Stimulated activated CD8-positive, alpha-beta memory T cell treated with anti-CD3 and anti-CD28 coated beads, Interleukin-15, amount 100 ng/mL, for 24 hours (primary cell): ENCODE measurements at regions not wholly inside any gene's neighbourhood (a gene's known extent, or its start where the extent isn't known, plus 50 kb on each side); places are given as distances from the start of the nearest gene placed in this dataset.

Experiments used
- DNase-seq: peaks from one replicate; pipeline ENCODE4 v3.0.0-alpha.2; 2020; ENCODE audit warnings: low read depth

DNA sequence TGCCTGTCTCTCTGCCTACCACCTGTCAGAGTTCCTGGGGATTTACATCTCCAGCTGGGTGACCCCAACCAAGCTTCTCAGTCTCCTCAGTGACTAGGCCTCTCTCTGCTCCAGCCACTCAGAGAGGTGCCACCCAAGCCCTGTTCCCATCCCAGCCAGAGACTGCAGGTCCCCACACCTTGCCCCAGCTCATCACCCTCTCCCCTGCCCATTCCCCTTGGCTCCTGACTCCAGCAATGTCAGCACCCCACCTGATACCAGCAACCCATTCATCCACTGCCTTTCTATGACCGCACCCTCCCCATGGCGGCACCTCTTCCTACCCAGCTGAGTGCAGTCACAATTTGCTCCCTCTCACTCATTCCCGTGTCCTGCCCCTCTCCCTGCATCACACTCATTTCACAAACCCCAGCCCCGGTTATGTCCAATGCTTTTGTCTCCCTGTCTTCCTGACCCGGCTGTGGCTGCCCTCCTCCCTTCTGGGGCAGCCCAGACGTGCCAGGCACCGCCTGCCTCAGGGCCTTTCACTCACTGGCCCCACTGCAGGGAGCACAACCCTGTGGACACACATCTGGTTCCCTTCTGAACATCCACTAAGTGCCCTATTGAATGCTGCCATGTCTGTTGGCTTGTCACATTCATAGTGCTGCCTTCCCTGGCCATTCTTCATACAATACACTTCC, 494.8 kb upstream of the HS6ST1 start:
- no peak for DNase-seq

DNA sequence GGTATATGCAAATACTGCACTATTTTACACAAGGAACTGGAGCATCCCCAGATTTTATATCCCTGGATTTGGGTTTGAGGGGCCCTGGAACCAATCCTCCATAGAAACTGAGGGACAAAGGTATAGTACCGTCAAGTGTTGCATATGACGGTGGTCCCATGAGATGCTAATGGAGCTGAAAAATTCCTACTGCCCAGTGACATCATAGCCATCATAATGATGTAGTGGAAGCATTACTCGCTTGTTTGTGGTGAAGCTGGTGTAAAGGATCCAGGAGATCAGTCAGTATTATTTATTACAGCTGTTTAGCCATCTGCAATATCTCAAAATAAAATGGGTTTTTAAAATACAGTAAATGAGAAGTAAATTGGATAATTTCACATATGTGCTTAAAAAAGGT, 496.6 kb upstream of the HS6ST1 start:
- DNase-seq: no peak

DNA sequence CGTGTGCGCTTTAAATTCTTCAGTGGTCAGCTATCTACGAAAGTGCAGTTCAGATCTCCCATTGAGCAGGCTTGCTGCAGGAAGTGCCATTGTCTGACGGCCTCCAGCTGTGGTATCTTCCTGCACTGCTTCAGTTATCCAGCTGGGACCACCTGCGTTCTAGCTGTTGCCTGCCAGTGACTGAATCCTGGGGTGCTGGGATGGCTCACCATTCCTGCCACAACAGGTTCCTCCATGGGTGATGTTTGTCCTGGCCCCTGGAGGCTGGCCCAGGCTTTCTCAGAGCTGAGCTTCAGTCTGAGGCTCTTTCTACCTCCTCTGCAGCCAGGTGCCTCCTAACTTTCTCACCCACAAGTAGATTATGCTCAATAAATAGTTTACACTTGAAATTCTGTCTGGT, 498.5 kb upstream of the HS6ST1 start:
- no peak for DNase-seq

DNA sequence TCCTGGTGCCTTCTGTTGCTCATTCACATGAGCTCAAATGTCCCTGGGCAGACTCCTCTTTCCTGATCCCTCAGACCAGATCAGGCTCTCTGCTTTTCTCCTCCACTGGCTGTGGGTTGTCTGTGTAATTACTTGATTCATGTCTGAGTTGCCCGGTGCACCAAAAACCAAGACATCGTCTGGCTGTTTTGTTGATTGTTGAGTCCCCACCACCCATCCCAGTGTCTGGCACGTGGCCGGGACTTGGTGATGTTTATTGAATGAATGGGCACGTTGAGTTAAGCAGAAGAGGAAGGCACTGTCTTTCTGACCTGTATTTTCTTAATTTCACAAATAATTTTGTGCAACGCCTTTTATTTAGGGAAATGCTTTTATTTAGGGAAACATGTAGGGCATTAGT, 499.1 kb upstream of the HS6ST1 start:
- DNase-seq: no peak

DNA sequence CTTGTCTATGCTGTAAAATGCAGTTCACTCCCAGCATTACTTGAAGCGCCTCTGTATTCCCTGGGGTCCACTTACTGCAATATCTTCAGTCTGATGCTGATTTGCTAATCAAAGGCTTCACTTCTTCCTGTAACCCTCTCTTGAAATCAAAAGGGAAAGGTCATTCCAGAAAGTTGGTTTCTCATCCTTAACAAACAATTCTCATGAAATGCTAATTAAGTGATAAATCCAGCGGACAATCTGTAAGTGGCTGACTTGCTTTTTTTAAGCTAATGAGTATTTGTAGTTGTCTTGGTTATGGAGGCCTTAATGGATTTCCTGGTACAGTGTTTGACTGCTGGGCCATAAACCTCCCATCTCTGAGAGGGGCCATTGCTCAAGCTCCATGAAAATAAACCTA, 499.6 kb upstream of the HS6ST1 start:
- no peak for DNase-seq

DNA sequence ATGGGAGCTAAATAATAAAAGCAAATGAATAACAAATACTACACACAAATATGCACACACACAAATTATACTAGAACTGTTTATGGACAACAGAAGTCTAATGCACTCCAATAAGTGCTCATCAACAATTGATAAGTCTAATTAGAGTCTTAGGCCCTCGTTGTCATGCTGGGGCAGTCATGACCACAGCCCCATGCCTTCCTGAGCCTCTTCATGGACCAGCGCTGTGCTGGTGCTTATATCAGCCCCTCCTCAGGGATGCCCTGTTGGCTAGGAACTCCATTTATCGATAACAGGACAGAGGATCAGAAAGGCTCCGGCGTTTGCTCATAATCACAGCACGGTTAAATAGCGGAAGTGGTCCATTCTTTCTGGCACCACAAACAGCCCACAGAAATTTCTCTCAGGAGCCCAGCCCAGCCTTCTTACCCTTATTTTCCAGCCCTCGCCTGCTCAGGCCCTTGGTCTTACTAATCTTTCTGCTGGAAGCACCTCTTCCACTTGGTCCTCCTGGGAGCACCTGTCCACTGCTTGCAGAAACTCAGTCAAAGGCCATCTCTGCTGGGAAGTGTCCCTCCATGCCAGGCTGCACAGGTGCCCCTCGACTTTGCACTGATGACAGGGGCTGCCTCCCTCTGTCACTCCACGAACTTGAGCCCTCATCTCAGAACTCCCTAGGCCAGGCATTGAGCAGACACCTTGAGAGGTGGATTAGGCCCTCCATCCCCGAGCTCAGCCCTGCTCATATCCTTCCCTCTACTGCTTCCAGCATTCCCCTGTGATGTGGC, 500.2 kb upstream of the HS6ST1 start:
- no peak for DNase-seq

DNA sequence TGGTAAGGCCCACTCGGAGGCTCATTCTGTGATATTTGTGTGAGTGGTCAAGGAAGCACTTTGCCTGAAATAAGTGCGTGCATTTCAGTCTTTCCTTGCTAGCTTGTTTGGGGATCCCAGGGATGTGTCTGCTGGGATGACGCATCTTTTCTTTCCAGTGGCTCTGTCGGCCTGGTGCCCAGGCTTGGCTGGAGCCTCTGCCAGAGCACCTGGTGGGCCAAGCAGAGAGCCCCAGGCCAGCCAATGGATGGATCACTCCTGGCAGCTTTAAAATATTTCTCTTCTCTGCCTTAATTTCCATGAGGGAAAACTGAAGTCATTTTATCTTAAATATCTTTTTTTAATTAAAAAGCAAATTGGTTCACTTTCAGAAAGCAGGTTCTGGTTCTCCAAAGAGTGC, 501.8 kb upstream of the HS6ST1 start:
- no peak for DNase-seq

DNA sequence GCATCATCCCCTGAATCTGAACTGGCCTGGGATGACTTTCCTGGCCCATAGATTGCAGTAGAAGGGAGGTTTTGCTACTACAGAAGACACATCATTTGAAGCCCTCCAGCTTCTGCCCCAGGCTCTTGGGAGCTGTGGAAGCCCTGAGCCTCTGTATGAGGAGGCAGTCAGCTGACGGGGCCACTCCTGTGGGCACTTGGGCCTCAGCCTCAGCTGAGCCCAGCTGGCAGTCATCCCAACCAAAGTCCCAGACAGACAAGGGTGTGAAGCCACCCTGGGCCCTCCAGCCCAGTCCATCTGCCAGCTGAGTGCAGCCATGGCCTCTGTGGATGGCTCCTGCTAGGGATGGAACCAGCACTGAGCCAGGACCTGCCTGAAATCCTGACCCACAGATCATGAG, 502.3 kb upstream of the HS6ST1 start:
- no peak for DNase-seq

DNA sequence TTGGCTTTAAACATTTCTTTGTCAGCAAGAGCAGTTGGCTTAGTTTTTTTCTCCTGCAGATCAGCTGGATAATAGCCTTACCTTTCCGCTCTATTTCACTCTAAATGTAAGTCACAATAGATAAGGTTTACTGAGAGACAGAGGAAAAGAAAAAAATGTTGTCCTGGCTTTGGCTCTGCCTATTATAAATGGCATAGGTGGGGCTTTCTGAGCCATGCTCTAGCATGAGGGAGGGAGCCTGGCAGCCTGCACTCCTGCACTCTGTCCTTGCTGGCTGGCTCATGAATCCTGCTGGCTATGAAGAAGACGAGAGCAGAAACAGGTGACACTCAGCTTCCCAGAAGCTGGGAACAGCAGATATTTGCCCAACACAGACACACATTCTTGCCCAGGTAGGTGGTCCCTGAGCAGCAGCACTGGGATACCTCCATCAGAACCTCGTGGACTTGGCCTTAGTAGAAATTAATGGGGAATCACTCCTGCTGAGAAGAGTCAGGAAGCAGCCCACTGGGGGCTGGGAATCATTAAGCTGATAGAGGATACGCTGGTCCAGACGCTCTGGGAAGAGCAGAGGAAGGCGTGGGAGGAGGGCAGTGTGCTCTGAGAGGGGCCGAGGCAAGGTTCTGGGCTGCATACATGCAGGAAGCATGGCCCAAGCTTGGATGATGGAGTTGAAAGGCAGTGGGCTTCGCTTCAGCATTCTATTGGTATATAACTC, 514.4 kb upstream of the HS6ST1 start:
- DNase-seq: no peak

DNA sequence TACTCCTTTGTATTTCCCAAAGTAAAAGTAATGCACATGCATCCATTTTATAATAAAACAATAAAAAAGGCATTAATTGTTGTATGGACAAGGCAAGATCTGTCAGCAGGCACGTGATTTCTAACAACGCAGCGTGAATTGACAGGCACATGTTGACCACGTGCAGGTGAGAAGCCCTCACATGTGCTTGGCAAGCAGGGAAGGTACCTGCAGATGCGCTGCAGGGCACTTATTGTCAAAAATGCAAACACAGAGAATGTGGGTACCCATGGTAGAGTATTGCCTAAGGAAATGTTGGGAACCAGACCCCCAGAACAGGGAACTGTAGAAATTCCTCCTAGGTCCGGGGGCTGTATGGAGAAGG, 515.0 kb upstream of the HS6ST1 start:
- no peak for DNase-seq

DNA sequence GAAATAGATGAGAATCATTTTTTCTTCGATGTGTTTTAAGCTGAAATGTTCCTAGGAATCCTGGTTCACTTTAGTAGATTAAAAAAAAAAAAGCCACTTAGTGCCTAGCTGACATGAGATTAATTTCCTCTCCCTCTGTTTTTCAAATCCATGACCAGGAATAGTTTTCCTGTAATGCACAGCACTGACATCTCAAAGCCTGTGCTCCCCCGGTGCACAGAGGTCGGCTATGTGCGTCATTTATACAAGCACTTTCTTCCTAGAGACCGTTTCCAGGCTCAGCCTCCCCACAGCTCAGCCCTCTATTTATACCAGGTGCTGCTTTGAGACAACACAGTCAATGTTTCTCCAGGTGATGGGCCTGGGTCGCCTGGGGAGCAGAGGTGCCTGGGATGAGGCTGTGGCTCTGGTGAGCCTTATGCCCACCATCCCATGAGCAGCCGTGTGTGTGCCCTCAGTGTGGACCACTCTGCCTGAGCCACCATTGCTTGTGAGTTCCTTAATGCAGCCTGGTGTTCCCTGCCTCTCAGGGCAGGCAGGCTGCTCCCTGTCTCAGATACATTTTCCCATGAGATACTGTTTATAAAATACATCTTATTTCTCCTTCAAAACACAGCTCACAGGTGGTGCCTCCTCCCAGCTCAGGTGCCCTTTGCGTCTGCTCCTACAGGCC, 515.7 kb upstream of the HS6ST1 start:
- DNase-seq: no peak

DNA sequence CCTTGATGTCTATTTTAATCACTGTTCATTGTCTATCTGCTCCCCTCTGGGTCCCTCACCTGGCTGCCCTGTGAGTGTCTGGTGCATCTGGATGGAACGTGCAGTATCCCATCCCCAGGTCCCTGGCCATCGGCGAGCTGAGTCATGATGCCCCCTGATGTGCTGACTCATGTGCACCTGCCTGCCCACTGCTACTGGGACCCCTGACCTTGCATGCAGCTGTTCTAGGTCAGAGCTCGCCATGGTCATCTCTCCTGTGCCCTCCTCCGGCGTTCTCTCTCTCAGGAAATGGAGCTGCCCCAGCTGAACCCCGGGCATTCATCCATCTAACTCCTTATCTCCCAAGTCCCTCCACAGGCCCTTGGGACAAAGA, 516.2 kb upstream of the HS6ST1 start:
- no peak for DNase-seq

DNA sequence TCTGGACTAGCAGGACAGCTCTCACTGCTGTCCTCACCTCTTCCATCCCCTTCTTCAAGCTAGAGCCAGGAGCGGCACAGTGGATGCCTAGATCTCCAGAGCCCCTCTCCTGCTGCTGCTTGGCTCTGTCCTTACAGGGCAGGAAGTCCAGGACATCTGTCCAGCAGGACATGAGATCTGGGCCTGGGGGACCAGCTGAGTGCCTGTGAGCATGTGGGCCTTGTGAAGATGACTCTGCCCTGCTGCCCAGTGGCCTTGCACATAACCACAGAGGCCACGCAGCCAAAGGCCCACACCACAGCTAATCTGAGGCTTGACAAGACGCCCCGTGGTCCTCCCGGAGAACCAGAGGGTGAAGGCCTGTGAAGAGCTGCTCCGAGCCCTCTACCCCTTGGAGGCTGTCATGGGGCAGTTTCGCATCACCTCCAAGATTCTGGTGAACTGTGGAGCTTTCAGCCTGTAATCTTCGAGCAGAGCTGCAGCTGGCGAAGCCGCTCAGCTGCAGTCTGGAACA, 516.7 kb upstream of the HS6ST1 start:
- no peak for DNase-seq

DNA sequence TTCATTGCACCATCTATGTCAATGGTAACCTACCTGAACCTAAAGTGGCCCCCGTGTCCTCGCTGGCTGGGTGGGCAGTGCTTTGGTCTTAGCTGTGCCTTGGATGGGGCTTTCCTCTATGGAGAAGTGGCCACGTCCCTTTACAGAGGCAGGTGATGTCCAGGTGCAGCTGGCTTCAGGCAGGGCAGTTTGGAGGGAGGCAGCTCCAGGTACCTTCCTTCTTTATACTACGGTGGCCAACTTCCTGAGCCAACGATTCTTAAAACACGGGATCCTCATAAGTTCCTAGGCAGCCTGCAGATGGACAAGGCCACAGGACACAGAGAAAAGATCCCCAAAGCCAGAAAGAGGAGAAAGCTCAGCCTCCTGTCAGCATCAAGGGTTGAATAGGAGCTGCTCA, 517.3 kb upstream of the HS6ST1 start:
- no peak for DNase-seq

DNA sequence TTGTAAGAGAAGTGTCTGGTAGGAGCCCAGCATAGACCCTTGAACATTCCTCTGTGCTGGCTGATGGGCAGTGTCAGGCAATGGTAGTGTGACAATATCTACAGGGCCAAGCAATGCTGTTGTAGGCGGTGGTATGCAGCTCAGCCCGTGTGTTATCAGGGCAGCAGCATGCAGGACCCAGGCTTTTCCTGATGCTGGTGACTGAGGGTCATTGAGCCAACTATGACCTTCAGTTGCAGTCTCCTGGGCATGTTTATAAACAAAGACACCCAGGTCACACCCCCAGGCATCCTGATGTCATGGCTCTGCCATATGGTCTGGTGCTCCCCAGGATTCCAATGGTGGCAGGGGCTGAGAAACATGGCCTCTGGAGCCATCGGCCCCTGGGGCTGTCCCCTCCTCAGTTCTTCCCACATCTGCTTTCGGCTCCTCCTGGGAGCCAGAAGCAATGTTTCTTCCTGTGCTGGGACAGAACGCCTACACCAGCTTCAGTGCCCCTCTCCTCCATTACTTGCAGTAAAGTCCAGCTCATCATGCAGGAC, 518.0 kb upstream of the HS6ST1 start:
- no peak for DNase-seq

DNA sequence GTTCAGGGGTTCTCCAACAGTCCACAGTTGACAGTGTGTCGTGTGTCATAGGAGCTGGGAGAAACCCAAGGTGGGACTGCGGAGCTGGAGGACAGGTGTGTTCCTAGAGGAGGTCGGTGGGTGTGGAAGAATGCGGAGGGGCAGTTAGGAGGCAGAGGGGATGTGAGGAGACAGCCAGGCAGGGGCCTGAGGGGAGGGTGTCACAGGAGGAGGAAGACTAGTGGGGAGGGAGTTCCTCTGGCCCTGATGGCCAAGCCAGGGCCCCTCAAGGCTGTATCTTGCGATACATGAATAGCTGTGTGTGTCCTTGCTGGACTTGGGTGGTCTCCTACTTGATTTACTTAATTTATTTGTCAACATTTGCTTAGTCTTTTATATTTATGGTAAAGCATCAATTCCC, 519.6 kb upstream of the HS6ST1 start:
- no peak for DNase-seq

DNA sequence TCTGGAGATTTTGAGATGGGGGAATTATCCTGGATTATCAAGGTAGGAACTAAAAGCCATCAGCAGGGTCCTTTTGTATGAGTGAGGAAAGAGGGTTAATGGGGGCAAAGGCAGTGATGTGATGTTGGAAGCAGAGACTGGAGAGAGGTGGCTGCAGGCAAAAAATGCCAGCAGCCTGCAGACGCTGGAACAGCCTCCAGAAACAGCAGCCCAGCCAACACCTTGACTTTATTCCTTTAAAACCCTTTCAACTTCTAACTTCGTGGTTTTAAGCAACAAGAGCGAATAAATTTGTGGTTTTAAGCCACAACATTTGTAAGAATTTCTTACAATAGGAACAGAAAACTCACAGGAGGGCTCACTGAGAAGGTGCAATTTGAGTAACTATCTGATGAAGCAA, 523.1 kb upstream of the HS6ST1 start:
- no peak for DNase-seq

DNA sequence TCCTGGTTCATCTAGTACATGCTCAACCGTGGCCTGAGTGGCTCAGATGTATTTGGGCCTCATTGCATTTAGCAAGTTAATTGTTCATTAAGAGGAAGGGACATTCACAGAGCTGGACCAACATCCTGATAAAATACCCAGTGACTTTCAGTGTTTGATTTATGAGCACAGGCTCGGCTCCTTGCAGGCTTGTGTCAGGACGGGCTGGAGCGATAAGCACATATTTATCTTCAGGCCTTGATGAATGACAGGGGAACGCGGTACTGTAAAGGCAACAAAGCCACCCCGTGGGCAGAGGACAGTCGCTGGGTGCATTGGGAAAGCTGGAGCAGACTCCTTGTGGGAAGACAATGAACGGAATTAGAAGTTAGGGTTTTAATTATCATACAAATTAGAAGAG, 548.6 kb upstream of the HS6ST1 start:
- no peak for DNase-seq

DNA sequence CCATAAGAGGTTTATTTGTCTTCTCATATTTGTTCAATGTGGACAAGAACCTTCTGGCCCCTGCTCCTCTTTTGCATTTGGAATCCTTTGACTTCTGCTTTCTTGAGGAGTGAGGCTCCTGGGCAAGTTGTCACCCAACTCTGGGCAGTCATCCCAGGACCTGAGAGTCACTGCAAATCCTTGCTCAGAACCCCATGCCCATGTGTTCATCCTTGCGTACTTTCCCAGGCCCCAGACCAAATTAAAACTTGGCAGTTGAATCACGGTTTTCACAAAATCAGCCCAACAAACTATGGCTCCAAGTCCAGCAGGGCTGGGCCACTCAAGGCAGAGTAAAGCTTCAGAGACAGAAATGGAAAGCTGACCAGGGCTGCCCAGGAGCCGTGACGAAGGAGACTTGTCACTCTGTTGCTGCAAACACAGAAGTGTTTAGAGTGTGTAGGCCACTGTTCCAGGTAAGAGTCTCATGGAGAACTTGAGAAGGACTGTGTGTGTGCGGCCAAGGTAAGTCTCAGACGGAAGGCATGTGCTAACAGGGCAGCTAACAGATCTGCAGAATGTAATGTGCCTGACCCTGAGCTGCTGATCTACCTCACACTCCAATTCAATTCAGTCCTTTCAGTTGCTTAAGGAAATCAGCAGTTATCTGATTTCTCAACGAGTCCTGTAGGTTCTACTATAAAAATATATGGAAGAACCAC, 549.4 kb upstream of the HS6ST1 start:
- DNase-seq: no peak

DNA sequence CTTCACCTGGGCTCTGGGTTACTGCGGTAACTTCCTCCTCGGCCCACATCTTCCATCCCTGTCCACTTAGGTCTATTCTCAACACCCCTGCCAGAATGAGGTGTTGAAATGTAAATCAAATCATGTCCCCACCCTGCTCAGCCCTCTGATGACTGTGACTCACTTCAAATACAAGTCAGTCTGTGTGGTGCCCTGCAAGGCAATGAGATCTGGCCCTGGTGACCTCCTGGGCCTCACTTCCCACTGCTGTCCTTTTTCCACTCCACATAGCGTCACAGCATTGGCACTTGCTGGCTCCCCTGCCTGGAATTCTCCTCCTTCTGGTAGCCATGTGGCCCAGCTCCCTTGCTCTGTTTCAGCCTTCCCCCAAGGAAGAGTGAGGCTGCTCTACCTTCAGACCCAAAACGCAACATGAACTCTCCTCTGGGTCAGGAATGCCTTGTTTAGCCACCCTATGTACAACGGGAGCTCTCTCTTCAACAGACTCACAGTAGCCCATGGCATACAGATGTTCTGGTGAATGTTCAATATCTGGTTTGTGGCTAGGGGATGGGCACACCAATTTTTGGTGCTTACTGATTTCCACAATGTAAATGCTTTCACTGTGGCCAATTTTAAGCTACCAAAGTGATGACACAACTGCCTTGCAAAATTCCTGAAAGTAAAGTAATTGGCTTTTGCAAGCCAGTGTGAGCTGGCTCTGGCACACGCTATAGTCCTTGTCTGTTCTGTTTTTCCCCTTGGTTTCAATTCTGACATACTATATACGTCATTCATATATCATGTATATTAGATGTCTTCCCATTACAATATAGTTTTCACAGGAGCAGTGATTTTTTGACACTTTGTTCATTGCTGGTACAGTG, 550.3 kb upstream of the HS6ST1 start:
- DNase-seq: no peak

DNA sequence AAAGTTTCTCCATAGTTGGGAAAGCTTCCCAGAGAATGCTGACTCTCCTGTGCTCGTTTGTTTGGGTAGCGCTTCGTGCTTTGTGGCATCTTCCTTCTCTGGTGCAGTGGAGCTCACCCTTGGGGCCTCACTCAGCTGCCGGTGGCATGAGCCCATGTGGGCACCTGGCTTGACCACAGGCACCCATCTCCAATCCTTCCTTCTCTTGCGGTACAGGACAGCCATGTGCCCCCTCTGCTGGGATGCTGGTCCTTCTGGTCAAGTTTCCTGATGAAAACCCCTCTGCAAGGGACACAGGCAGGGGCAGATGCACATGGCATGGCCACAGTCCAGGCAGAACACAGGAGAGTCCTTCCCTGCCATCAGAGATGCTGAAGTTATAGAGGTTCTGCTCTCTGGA, 555.9 kb upstream of the HS6ST1 start:
- no peak for DNase-seq
